ENCODE measurements at regions not wholly inside any gene's neighbourhood (a gene's known extent, or its start where the extent isn't known, plus 50 kb on each side); places are given as distances from the start of the nearest gene placed in this dataset.
"Not testable (repeated sequence)": the region's sequence is repeated elsewhere in the genome, so short reads cannot be mapped to it uniquely, and the experiment has no call there.

DNA sequence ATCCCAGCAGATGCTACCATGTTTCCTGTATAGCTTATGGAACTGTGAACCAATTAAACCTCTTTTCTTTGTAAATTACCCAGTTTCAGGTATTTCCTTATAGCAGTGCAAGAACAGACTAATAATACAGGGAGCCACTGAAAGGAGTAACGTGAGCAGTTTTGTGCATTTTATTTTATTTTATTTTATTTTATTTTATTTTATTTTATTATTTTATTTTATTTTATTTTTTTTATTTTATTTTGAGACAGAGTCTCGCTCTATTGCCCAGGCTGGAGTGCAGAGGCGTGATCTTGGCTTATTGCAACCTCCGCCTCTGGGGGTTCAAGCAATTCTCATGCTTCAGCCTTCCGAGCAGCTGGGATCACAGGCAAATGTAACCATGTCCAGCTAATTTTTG lies 55.9 kb upstream of the KCNK12 start:
- no peak overlapping the region for H3K27ac Mint-ChIP-seq
- no peak overlapping the region for H3K4me3 Mint-ChIP-seq
- no peak for ATAC-seq (replicated peaks in 1 of 4)
- no peaks in the 10 kb centered on the region for H3K36me3 ChIP-seq (ENCODE audit: control insufficient read depth in 2 of 2, extremely low read depth in 1 of 2, insufficient read depth in 1 of 2, low read length in 1 of 2)
- no peak overlapping the region for H3K27ac ChIP-seq (ENCODE audit: low read length)
- H3K4me1 ChIP-seq (ENCODE audit: control insufficient read depth in 1 of 2, extremely low read depth in 1 of 2, insufficient read depth in 2 of 2, low read length in 2 of 2): no peaks in the 10 kb centered on the region
- H3K36me3 Mint-ChIP-seq: no peaks in the 10 kb centered on the region
- 100% methylated on average over 1 of the region's 5 CpGs for WGBS (ENCODE audit: insufficient coverage)
- peaks cover 0 to 6% of the 10 kb centered on the region in 2 experiments for H3K27me3 ChIP-seq (replicated peaks in 1 of 2; ENCODE audit: control insufficient read depth in 2 of 2, extremely low read depth in 1 of 2, insufficient read depth in 2 of 2, low read length in 1 of 2)
- H3K4me3 ChIP-seq (ENCODE audit: control insufficient read depth in 1 of 2, extremely low read depth in 1 of 2, low read length in 1 of 2): no peak overlapping the region
- no peaks in the 10 kb centered on the region for H3K9me3 ChIP-seq
- ChIA-PET CTCF (no interaction called here), POLR2A (no interaction called here)
- no peaks in the 10 kb centered on the region for H3K9me3 Mint-ChIP-seq
- H3K4me1 Mint-ChIP-seq: no peaks in the 10 kb centered on the region
- H3K27me3 Mint-ChIP-seq: peaks cover 11 to 14% of the 10 kb centered on the region in 2 donors
- no peak for DNase-seq

DNA sequence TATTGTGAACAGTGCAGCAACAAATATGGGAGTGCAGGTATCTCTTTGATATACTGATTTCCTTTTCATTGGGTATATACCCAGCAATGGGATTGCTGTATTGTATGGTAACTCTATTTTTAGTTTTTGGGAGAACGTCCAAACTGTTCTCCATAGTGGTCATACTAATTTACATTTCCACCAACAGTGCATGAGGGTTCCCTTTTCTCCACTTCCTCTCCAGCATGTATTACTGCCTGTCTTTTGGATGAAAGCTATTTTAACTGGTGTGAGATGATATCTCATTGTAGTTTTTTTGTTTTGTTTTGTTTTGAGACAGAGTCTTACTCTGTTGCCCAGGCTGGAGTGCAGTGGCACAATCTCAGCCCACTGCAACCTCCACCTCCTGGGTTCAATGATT lies 52.4 kb upstream of the KCNK12 start:
- H3K27me3 Mint-ChIP-seq: peaks cover 7 to 11% of the 10 kb centered on the region in 2 donors
- POLR2A ChIA-PET; DNase-seq; H3K9me3 ChIP-seq; H3K4me1 ChIP-seq (ENCODE audit: control insufficient read depth in 1 of 2, extremely low read depth in 1 of 2, insufficient read depth in 2 of 2, low read length in 2 of 2); ATAC-seq (replicated peaks in 1 of 4); H3K36me3 Mint-ChIP-seq; H3K27ac Mint-ChIP-seq; H3K4me3 ChIP-seq (ENCODE audit: control insufficient read depth in 1 of 2, extremely low read depth in 1 of 2, low read length in 1 of 2); H3K9me3 Mint-ChIP-seq; H3K4me3 Mint-ChIP-seq; H3K27ac ChIP-seq (ENCODE audit: low read length); H3K27me3 ChIP-seq (replicated peaks in 1 of 2; ENCODE audit: control insufficient read depth in 2 of 2, extremely low read depth in 1 of 2, insufficient read depth in 2 of 2, low read length in 1 of 2); H3K36me3 ChIP-seq (ENCODE audit: control insufficient read depth in 2 of 2, extremely low read depth in 1 of 2, insufficient read depth in 1 of 2, low read length in 1 of 2); CTCF ChIA-PET; H3K4me1 Mint-ChIP-seq: not testable (repeated sequence)
- WGBS (ENCODE audit: insufficient coverage): no CpG with 5 or more reads among the region's 1 CpG

DNA sequence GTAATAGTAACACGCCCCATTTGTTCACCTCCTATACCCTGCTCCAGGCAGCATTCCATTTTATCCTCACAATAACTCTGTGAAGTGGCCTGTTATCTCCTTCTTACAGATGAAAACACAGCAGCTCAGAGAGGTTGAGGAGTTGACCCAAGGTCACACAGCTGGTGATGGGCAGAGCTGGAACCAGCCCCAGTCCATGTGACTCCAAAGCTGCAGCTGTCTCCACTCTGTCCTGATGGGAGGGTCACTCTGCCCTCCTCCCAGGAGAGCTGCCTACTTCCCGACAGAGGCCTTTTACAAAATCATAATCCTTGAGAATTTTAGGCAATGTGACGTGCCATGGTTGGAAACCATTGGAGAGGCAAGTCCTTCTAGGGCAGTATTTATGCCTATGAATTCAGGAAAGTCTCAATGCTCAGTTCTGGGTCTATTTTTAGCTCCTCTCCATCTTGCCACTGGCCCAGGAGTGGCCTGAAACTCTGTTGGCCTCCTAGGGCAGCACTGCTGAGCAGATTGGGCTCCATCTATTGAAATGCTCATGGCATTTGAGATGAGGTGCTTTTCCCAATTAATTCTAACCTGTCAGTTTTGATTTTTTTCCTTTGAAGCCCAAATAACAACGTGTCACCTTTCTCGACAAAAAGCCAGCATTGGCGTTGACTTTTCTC lies 50.1 kb upstream of the KCNK12 start:
- no peaks in the 10 kb centered on the region for H3K9me3 ChIP-seq
- no peaks in the 10 kb centered on the region for H3K27me3 ChIP-seq (replicated peaks in 1 of 2; ENCODE audit: control insufficient read depth in 2 of 2, extremely low read depth in 1 of 2, insufficient read depth in 2 of 2, low read length in 1 of 2)
- Mint-ChIP-seq H3K4me1 (no peaks in the 10 kb centered on the region), H3K27me3 (peaks cover 0 to 5% of the 10 kb centered on the region in 2 donors), H3K27ac (no peak overlapping the region), H3K36me3 (no peaks in the 10 kb centered on the region), H3K9me3 (no peaks in the 10 kb centered on the region), H3K4me3 (no peak overlapping the region)
- POLR2A ChIA-PET: no interaction called here
- H3K4me1 ChIP-seq (ENCODE audit: control insufficient read depth in 1 of 2, extremely low read depth in 1 of 2, insufficient read depth in 2 of 2, low read length in 2 of 2): no peaks in the 10 kb centered on the region
- DNase-seq (no peak), ATAC-seq (replicated peaks in 1 of 4) (no peak)
- no peak overlapping the region for H3K4me3 ChIP-seq (ENCODE audit: control insufficient read depth in 1 of 2, extremely low read depth in 1 of 2, low read length in 1 of 2)
- no peak overlapping the region for H3K27ac ChIP-seq (ENCODE audit: low read length)
- CTCF ChIA-PET: no interaction called here
- 79% methylated on average over 2 of the region's 6 CpGs for WGBS (ENCODE audit: insufficient coverage)
- no peaks in the 10 kb centered on the region for H3K36me3 ChIP-seq (ENCODE audit: control insufficient read depth in 2 of 2, extremely low read depth in 1 of 2, insufficient read depth in 1 of 2, low read length in 1 of 2)

All from T-cell (primary cell).